HepG2 (cell line): ENCODE measurements at regions not wholly inside any gene's neighbourhood (a gene's known extent, or its start where the extent isn't known, plus 50 kb on each side); places are given as distances from the start of the nearest gene placed in this dataset.

Experiments
- ATAC-seq: fragments of 200-7000 bp; cut with Tn5 transposase; 3 replicates; pipeline ENCODE4 v1.9.1; 2020; ENCODE audit warnings: mild to moderate bottlenecking, moderate library complexity
- BruUV-seq: library from RNA; stranded (reverse); fragments of 400-500 nt; replicated peaks from 2 replicates; lab custom pipeline; 2021; lab: Mats Ljungman, UMichigan
- CTCF ChIA-PET: fragments of 300-600 bp; formaldehyde crosslinking; extraction: SDS; loops from one replicate; lab custom pipeline; 2021; ENCODE audit warnings: low total read pairs, inconsistent platforms, low intra/inter-chr PET ratio; lab: Yijun Ruan, JAX
- POLR2A ChIA-PET: fragments of 350-600 bp; sonication (Branson Sonifier 250); formaldehyde crosslinking; loops from one replicate; lab custom pipeline; 2020; ENCODE audit warnings: antibody characterized with exemption, inconsistent platforms; lab: Yijun Ruan, JAX
- DNase-seq: peaks from one replicate; pipeline ENCODE4 v3.0.0-alpha.2; 2015; ENCODE audit warnings: low spot score
- FAIRE-seq: peaks from 3 replicates; lab custom pipeline; 2011; peaks lifted over from hg19 to GRCh38; lab: Jason Lieb, UNC
- H2AFZ ChIP-seq: one replicate; pipeline ENCODE4 v1.6.1; 2011; ENCODE audit warnings: low read length, inconsistent platforms
- H3K27ac ChIP-seq: fragments of 300-600 bp; 3 replicates; pipeline ENCODE4 v1.8.0; 2011; ENCODE audit warnings: mixed run types, mild to moderate bottlenecking, mixed read lengths, low read length, inconsistent platforms; ENCODE audit not compliant: insufficient read depth; ENCODE audit errors: extremely low read length
- H3K27me3 ChIP-seq, 2 experiments: fragments of 200-600 bp in 1 of 2; 2 replicates in 1 of 2; 3 replicates in 1 of 2; pipeline versions ENCODE4 v1.6.0 to v1.8.0; 2011; ENCODE audit warnings: low read length in 2 of 2, mild to moderate bottlenecking in 2 of 2, moderate library complexity in 2 of 2, inconsistent platforms in 1 of 2; ENCODE audit not compliant: insufficient read depth in 2 of 2, control insufficient read depth in 1 of 2
- H3K36me3 ChIP-seq, 2 experiments: fragments of 200-600 bp in 1 of 2; replicated peaks in 1 of 2; 2 replicates in 1 of 2; 3 replicates in 1 of 2; pipeline versions ENCODE4 v1.5.1 to v1.8.0; 2011; ENCODE audit warnings: low read length in 2 of 2, inconsistent platforms in 1 of 2; ENCODE audit not compliant: insufficient read depth in 2 of 2, control insufficient read depth in 1 of 2
- H3K4me1 ChIP-seq: 2 replicates; pipeline ENCODE4 v1.5.1; 2012; ENCODE audit warnings: low read length, inconsistent platforms; ENCODE audit not compliant: insufficient read depth
- H3K4me2 ChIP-seq: 2 replicates; pipeline ENCODE4 v1.6.0; 2011; ENCODE audit warnings: low read depth, low read length, inconsistent platforms
- H3K4me3 ChIP-seq, 3 experiments: fragments of 200-600 bp in 1 of 3; sonication (generic), shearing (Covaris generic) in 1 of 3; replicated peaks in 1 of 3; 2 replicates each; pipeline ENCODE4 v1.5.1; 2011 to 2016; ENCODE audit warnings: low read length in 3 of 3, inconsistent platforms in 2 of 3, low read depth in 2 of 3, mild to moderate bottlenecking in 2 of 3, control low read depth in 1 of 3, mixed read lengths in 1 of 3; ENCODE audit not compliant: insufficient read depth in 1 of 3
- H3K79me2 ChIP-seq: one replicate; pipeline ENCODE4 v1.6.1; 2011; ENCODE audit warnings: low read length, inconsistent platforms; ENCODE audit not compliant: insufficient read depth
- H3K9ac ChIP-seq: 2 replicates; pipeline ENCODE4 v1.6.0; 2011; ENCODE audit warnings: mild to moderate bottlenecking, low read depth, low read length, inconsistent platforms; ENCODE audit not compliant: insufficient read depth
- H3K9me3 ChIP-seq: 2 replicates; pipeline ENCODE4 v1.5.1; 2012; ENCODE audit warnings: mild to moderate bottlenecking, low read length
- H4K20me1 ChIP-seq: 2 replicates; pipeline ENCODE4 v1.6.0; 2011; ENCODE audit warnings: inconsistent platforms, mild to moderate bottlenecking, low read length, moderate library complexity; ENCODE audit not compliant: insufficient read depth
- CEBPG ChIP-seq: IDR thresholded peaks from 2 replicates; pipeline ENCODE4 v1.6.1; 2016
- CREB3 ChIP-seq: sonication (generic); formaldehyde crosslinking; IDR thresholded peaks from 2 replicates; pipeline ENCODE4 v1.5.0; 2020; ENCODE audit warnings: missing genetic modification reagents
- FOXO4 ChIP-seq: sonication (generic); formaldehyde crosslinking; conservative IDR thresholded peaks from 2 replicates; pipeline ENCODE4 v1.8.1; 2023; ENCODE audit warnings: missing genetic modification reagents
- FOXP4 ChIP-seq: sonication (generic); formaldehyde crosslinking; IDR thresholded peaks from 2 replicates; pipeline ENCODE4 v1.4.0; 2020; ENCODE audit warnings: missing genetic modification reagents
- HMGA1 ChIP-seq: sonication (generic); formaldehyde crosslinking; conservative IDR thresholded peaks from 2 replicates; pipeline ENCODE4 v1.4.0; 2020; ENCODE audit warnings: missing genetic modification reagents
- HNRNPLL ChIP-seq: fragments of 200-400 bp; formaldehyde crosslinking; IDR thresholded peaks from 2 replicates; pipeline ENCODE4 v1.6.1; 2017; ENCODE audit warnings: mild to moderate bottlenecking, low read depth, low read length; ENCODE audit not compliant: poor library complexity, severe bottlenecking
- HOXA7 ChIP-seq: sonication (generic); formaldehyde crosslinking; IDR thresholded peaks from 2 replicates; pipeline ENCODE4 v1.8.1; 2022; ENCODE audit warnings: mild to moderate bottlenecking, missing genetic modification reagents, moderate library complexity
- MED1 ChIP-seq: sonication (generic); formaldehyde crosslinking; IDR thresholded peaks from 2 replicates; pipeline ENCODE4 v1.4.0; 2020; ENCODE audit warnings: missing genetic modification reagents
- PHF20 ChIP-seq: sonication (generic); formaldehyde crosslinking; IDR thresholded peaks from 2 replicates; pipeline ENCODE4 v1.5.0; 2020; ENCODE audit warnings: mild to moderate bottlenecking, missing genetic modification reagents
- POLR2A ChIP-seq, 2 experiments: IDR thresholded peaks; 2 replicates each; pipeline ENCODE4 v1.6.1; 2011; ENCODE audit warnings: low read depth in 2 of 2, low read length in 2 of 2, mild to moderate bottlenecking in 1 of 2, moderate library complexity in 1 of 2; ENCODE audit not compliant: insufficient read depth in 1 of 2
- RBM39 ChIP-seq: fragments of 200-400 bp; formaldehyde crosslinking; IDR thresholded peaks from one replicate; pipeline ENCODE4 v1.6.1; 2018; ENCODE audit warnings: antibody characterized with exemption, mild to moderate bottlenecking, low read depth, low read length; ENCODE audit not compliant: poor library complexity, severe bottlenecking
- REL ChIP-seq: sonication (generic); formaldehyde crosslinking; conservative IDR thresholded peaks from 2 replicates; pipeline ENCODE4 v1.8.0; 2022; ENCODE audit warnings: mild to moderate bottlenecking, missing genetic modification reagents, moderate library complexity
- RFX3 ChIP-seq: IDR thresholded peaks from 2 replicates; pipeline ENCODE4 v1.6.1; 2016; ENCODE audit warnings: missing biosample characterization, missing genetic modification reagents
- TOPORS ChIP-seq: sonication (generic); formaldehyde crosslinking; IDR thresholded peaks from 2 replicates; pipeline ENCODE4 v1.8.0; 2023; ENCODE audit warnings: mild to moderate bottlenecking, missing genetic modification reagents
- U2AF1 ChIP-seq: fragments of 200-400 bp; formaldehyde crosslinking; optimal IDR thresholded peaks from 2 replicates; pipeline ENCODE3; 2017; ENCODE audit warnings: mild to moderate bottlenecking, low read depth, low read length
- ZNF501 ChIP-seq: sonication (generic); formaldehyde crosslinking; IDR thresholded peaks from 2 replicates; pipeline ENCODE4 v1.5.1; 2020; ENCODE audit warnings: mild to moderate bottlenecking, moderate library complexity, missing genetic modification reagents
- ZNF891 ChIP-seq: sonication (generic); formaldehyde crosslinking; IDR thresholded peaks from 2 replicates; pipeline ENCODE4 v1.5.0; 2020; ENCODE audit warnings: mild to moderate bottlenecking, missing genetic modification reagents
- WGBS: methylation state at CpG from one replicate; pipeline ENCODE4 v1.1.6; 2017; ENCODE audit warnings: low lambda C conversion rate; 5-methylcytosine and 5-hydroxymethylcytosine counted together
- in situ Hi-C: cut with HindIII; loops from 2 replicates; pipeline ENCODE4 v1.10.0; 2017; ENCODE audit warnings: low pct_unique_long_range_greater_than_20kb; ENCODE audit not compliant: extremely low pct_ligation_motif_present
- intact Hi-C: fragments of 100-400 bp; cut with micrococcal nuclease; formaldehyde crosslinking; loops from one replicate; pipeline ENCODE4 v1.10.0; 2022; ENCODE audit not compliant: unreplicated experiment

GRCh38 chr17:70875729-70876310 is 706.5 kb downstream of the KCNJ2 start:
- no peaks in the 10 kb centered on the region for H3K27me3 ChIP-seq
- H3K4me1 ChIP-seq = no peaks in the 10 kb centered on the region
- DNase-seq = no peak
- no TSS peak for BruUV-seq
- intact Hi-C loops = no loop called here
- H3K79me2 ChIP-seq = no peaks in the 10 kb centered on the region
- no peak overlapping the region for H2AFZ ChIP-seq
- CTCF ChIA-PET = no interaction called here
- TF ChIP-seq HOXA7 (CRISPR knock-in tag) = no peak
- TF ChIP-seq U2AF1 = no peak
- TF ChIP-seq FOXP4 (CRISPR knock-in tag) = no peak
- no peak for TF ChIP-seq ZNF891 (CRISPR knock-in tag)
- no peak for TF ChIP-seq RFX3 (CRISPR knock-in tag)
- TF ChIP-seq ZNF501 = no peak
- TF ChIP-seq PHF20 = no peak
- TF ChIP-seq, all 625 proteins: peak for 0
- Histone ChIP-seq H3K27ac (no peak overlapping the region), H3K4me2 (no peak overlapping the region), H3K9me3 (peaks cover 94% of the 10 kb centered on the region), H3K36me3 (no peaks in the 10 kb centered on the region), H4K20me1 (no peaks in the 10 kb centered on the region), H3K9ac (no peak overlapping the region), H3K4me3 (no peak overlapping the region; a peak in 1 of 6 replicates)
- 0% methylated on average over 2 of the region's 2 CpGs for WGBS
- POLR2A ChIA-PET = no interaction called here
- FAIRE-seq (no peak), ATAC-seq (no peak)
- in situ Hi-C loops = no loop called here

GRCh38 chr17:70878879-70879278 is 709.5 kb downstream of the KCNJ2 start:
- no peaks in the 10 kb centered on the region for H4K20me1 ChIP-seq
- no peak overlapping the region for H3K4me3 ChIP-seq
- H3K4me2 ChIP-seq = no peak overlapping the region
- H3K4me1 ChIP-seq = no peaks in the 10 kb centered on the region
- peaks cover 93% of the 10 kb centered on the region for H3K9me3 ChIP-seq
- FAIRE-seq (no peak), DNase-seq (no peak), ATAC-seq (no peak)
- ChIA-PET CTCF (no interaction called here), POLR2A (no interaction called here)
- no TSS peak for BruUV-seq
- H3K79me2 ChIP-seq = no peaks in the 10 kb centered on the region
- 1% methylated on average over 2 of the region's 2 CpGs for WGBS
- H3K36me3 ChIP-seq = no peaks in the 10 kb centered on the region
- no peak overlapping the region for H3K27ac ChIP-seq
- no peaks in the 10 kb centered on the region for H3K27me3 ChIP-seq
- H2AFZ ChIP-seq = no peak overlapping the region
- intact Hi-C loops (no loop called here), in situ Hi-C loops (no loop called here)
- H3K9ac ChIP-seq = no peak overlapping the region
- TF ChIP-seq HNRNPLL (no peak), POLR2A (IDR thresholded peaks at IDR 0.05; ENCODE audit: insufficient read depth in 1 of 2, low read depth in 2 of 2, low read length in 2 of 2) (no peak), CREB3 (no peak), RBM39 (no peak), HMGA1 (CRISPR knock-in tag) (no peak), REL (CRISPR knock-in tag) (no peak), TOPORS (CRISPR knock-in tag) (no peak), FOXO4 (CRISPR knock-in tag) (no peak), MED1 (CRISPR knock-in tag) (no peak), CEBPG (CRISPR knock-in tag) (no peak)
